Superior temporal gyrus (tissue), 1 donor: ENCODE measurements at regions not wholly inside any gene's neighbourhood (a gene's known extent, or its start where the extent isn't known, plus 50 kb on each side); places are given as distances from the start of the nearest gene placed in this dataset.

ENCODE experiments used
- DNase-seq: peaks from one replicate; pipeline ENCODE4 v3.0.0-alpha.2; 2016; ENCODE audit errors: extremely low spot score

GRCh38 chr12:31781894-31782540 is 53.2 kb upstream of the AMN1 start:
- DNase-seq = no peak

- DNase-seq = no peak
Observed at GRCh38 chr12:31780096-31780495, 51.3 kb upstream of the AMN1 start.

- no peak for DNase-seq
Observed at GRCh38 chr12:31778687-31779086, 49.9 kb upstream of the AMN1 start.
